HG03066 (cell line): ENCODE measurements at regions not wholly inside any gene's neighbourhood (a gene's known extent, or its start where the extent isn't known, plus 50 kb on each side); places are given as distances from the start of the nearest gene placed in this dataset.

Experiments used
- ATAC-seq: cut with Tn5 transposase; IDR thresholded peaks from one replicate; pipeline ENCODE4 v1.9.1; 2021; ENCODE audit warnings: low read depth; ENCODE audit not compliant: unreplicated experiment

GRCh38 chr10:36091007-36091406 is 448.9 kb upstream of the FZD8 start:
- ATAC-seq, result no peak

- no peak for ATAC-seq
Observed at GRCh38 chr10:36089790-36090440, 447.8 kb upstream of the FZD8 start.

GRCh38 chr10:36087006-36088005 is 445.2 kb upstream of the FZD8 start:
- ATAC-seq, result no peak

- ATAC-seq, result no peak
Observed at GRCh38 chr10:36075196-36075595, 433.1 kb upstream of the FZD8 start.

- ATAC-seq, result no peak
Observed at GRCh38 chr10:36073796-36074345, 431.8 kb upstream of the FZD8 start.

- no peak for ATAC-seq
Observed at GRCh38 chr10:36068542-36068941, 426.4 kb upstream of the FZD8 start.

GRCh38 chr10:36067748-36068147 is 425.7 kb upstream of the FZD8 start:
- ATAC-seq, result no peak

GRCh38 chr10:36066850-36067249 is 424.8 kb upstream of the FZD8 start:
- no peak for ATAC-seq

- no peak for ATAC-seq
Observed at GRCh38 chr10:36066102-36066501, 424.0 kb upstream of the FZD8 start.

- ATAC-seq, result no peak
Observed at GRCh38 chr10:36063396-36063795, 421.3 kb upstream of the FZD8 start.

GRCh38 chr10:36057731-36058130 is 415.6 kb upstream of the FZD8 start:
- no peak for ATAC-seq

GRCh38 chr10:36057180-36057579 is 415.1 kb upstream of the FZD8 start:
- ATAC-seq, result no peak

GRCh38 chr10:36053775-36054174 is 411.7 kb upstream of the FZD8 start:
- ATAC-seq, result no peak

GRCh38 chr10:36053271-36053670 is 411.2 kb upstream of the FZD8 start:
- no peak for ATAC-seq

- ATAC-seq, result no peak
Observed at GRCh38 chr10:36051500-36051991, 409.4 kb upstream of the FZD8 start.

- no peak for ATAC-seq
Observed at GRCh38 chr10:36050763-36051499, 408.8 kb upstream of the FZD8 start.

- no peak for ATAC-seq
Observed at GRCh38 chr10:36048780-36049179, 406.7 kb upstream of the FZD8 start.

GRCh38 chr10:36048236-36048635 is 406.1 kb upstream of the FZD8 start:
- no peak for ATAC-seq

GRCh38 chr10:36042135-36042534 is 400.0 kb upstream of the FZD8 start:
- ATAC-seq, result no peak

- no peak for ATAC-seq
Observed at GRCh38 chr10:36038316-36038955, 396.3 kb upstream of the FZD8 start.
